HG02840 (cell line): ENCODE measurements at regions not wholly inside any gene's neighbourhood (a gene's known extent, or its start where the extent isn't known, plus 50 kb on each side); places are given as distances from the start of the nearest gene placed in this dataset.
"Not testable (repeated sequence)": the region's sequence is repeated elsewhere in the genome, so short reads cannot be mapped to it uniquely, and the experiment has no call there.

Experiments used
- ATAC-seq: cut with Tn5 transposase; IDR thresholded peaks from one replicate; pipeline ENCODE4 v1.9.1; 2021; ENCODE audit warnings: mild to moderate bottlenecking, moderate library complexity, moderate number of reproducible peaks; ENCODE audit not compliant: unreplicated experiment, low FRiP score

DNA sequence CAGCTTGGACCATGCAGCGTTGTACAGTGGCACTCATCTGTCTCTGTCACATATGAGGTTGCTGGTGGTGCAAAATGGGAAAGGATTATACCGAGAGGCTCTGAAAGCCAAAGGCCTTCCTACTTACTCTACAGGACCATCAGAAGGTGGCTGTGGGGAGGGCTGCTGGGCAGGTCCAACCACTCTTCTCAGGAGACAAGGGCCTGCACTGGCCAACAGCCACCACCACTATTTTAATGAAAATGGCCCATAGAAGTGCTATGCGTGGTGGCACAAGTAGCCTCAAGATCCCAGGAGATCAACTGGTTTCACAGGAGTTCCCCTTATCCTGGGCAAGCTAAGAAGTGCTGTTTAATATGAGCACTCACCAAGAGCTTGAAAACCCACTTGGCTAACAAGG is 52.3 kb downstream of the MRPL57 start:
- ATAC-seq, result no peak

GRCh38 chr13:21229241-21230024 is 53.0 kb downstream of the MRPL57 start:
- ATAC-seq, result no peak

DNA sequence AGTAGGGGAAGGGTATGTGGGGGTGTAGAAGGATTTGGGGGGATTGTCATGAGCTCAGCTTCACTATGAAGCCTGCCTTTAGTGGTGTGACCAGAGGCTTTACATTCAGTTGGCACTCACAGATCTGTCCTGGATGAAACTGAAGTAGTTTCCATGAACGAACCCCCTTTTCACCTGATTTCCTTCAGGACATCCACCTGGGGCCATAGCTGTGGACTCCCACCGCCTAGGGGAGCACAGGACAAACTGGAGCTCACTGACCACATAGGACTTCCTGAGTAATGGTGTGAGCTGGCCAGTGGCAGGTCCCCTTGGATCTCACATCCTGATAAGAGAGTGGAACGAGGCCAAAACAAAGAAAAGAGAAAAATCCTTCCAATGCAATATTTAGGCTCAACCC is 54.1 kb downstream of the MRPL57 start:
- no peak for ATAC-seq

- ATAC-seq, result no peak
Observed at GRCh38 chr13:21231426-21231940, 55.0 kb downstream of the MRPL57 start.

GRCh38 chr13:21232196-21232595 is 55.7 kb downstream of the MRPL57 start:
- ATAC-seq, result no peak

GRCh38 chr13:21232599-21232998 is 56.1 kb downstream of the MRPL57 start:
- no peak for ATAC-seq

DNA sequence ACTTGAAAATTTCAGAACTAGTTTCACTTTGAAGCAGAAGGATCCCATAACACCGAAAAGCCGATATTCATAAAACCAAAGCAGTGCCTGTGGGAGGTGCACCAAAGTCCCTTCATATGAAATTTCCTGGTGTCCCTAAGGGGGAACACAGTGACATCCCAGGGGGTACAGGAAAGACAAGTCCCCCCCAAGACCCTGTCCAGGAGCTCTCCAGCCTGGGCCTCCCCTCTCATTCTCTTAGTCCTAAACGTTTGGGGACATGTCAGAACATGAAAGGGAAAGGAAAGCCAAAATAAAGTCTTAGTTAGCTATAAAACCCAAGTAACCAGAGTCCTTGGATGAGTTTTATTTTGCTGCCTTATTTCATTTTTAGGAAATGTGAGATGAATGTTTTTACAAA is 56.6 kb downstream of the MRPL57 start:
- no peak for ATAC-seq

GRCh38 chr13:21234526-21234925 is 58.1 kb downstream of the MRPL57 start:
- no peak for ATAC-seq

- ATAC-seq, result no peak
Observed at GRCh38 chr13:21235174-21235573, 58.7 kb downstream of the MRPL57 start.

DNA sequence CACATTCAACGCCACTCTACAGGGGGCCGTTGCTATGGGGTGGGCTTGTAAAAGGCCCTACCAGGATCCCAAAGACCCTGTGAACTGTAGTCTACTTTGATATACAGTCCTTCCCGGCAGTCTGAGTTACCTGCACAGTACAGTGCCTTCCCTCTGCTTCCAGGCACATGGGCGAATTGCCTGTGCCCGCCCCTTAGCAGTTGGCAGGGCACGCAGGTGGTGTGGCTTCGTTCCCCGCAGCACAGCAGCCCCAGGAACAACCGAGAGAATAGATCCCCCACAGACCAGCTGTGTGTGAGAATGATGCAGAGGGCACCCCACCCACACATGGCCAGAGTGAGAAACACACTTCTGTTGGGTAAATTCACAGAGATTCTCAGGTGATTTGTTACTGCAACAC is 60.6 kb downstream of the MRPL57 start:
- ATAC-seq, result no peak

DNA sequence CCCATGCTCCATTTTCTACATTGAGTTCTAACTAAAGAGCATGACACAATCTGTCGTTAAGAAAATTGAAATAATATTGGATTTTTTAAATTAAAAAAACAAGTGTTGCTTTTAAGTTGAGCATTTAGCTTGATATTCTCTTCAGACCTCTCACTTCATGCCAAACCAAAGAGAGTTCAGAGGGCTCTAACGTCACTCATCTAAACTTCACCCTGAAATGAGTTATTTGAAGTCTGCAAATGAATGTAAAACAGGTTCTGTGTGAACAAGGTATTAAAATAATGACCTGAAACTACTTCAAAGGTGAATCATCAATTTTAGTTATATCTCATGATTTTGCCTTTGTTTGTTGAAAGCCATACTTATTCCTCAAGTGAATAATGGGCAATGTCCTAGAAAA is 61.8 kb downstream of the MRPL57 start:
- ATAC-seq, result no peak

GRCh38 chr13:21240586-21240985 is 64.1 kb downstream of the MRPL57 start:
- ATAC-seq, result no peak

DNA sequence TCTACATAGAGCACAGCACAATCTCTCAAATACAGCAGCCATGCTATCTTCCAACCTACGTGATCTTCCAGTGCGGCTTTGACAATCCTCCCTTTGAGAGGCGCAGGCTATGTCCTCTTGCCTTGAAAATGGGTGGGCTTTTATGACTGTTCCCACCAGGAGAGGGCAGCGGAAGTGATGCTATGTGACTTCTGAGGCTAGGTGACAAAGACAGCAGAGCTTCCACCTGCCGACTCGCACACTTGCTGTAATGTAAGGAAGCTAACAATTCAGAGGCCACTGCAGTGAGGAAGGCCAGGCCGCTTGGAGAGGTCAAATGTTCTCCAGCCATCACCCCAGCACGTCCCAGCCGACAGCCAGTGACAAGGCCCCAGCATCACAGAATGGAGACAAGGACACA is 65.8 kb downstream of the MRPL57 start:
- no peak for ATAC-seq

GRCh38 chr13:21243045-21243897 is 66.8 kb downstream of the MRPL57 start:
- no peak for ATAC-seq

DNA sequence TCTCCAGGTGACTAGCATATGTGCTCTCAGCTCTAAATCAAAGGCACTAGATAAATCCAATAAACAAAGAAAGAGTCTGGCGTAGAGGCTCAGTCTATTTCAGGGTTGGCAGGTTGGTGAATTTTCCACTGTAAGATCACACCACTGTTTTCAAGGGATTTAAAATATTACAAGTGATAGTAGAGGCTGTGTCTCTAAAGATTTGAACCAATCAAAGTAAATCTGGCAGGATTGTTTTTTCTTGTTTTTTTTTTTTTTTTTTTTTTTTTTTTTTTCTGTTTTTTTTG is 67.4 kb downstream of the MRPL57 start:
- ATAC-seq, result not testable (repeated sequence)

- no peak for ATAC-seq
Observed at GRCh38 chr13:21246761-21247452, 70.4 kb downstream of the MRPL57 start.

DNA sequence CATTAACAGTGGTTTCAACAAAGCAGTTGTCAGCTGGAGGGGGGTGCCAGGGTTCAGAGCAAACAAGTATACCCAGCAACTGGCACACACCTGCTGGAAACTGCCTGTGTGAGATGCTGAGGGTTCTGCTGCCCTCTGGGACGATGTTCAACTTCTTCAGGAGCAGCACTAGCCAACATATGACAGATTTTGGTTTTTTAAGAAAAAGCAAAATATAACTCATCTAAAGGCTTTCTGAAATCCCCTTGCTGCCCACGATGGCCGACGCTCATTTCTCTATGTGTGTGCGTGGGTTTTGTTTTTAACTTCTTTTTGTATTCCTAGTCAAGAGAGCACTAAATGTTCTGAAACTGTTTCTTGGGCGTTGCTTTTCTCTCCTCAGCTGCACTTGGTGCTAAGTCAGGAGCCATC is 79.9 kb downstream of the MRPL57 start:
- ATAC-seq, result no peak

GRCh38 chr13:21256891-21257290 is 80.4 kb downstream of the MRPL57 start:
- no peak for ATAC-seq

GRCh38 chr13:21259571-21260455 is 83.4 kb downstream of the MRPL57 start:
- no peak for ATAC-seq
